Mucosa of descending colon (tissue), 3 donors: ENCODE measurements at regions not wholly inside any gene's neighbourhood (a gene's known extent, or its start where the extent isn't known, plus 50 kb on each side); places are given as distances from the start of the nearest gene placed in this dataset.

ENCODE experiments used
- ATAC-seq: fragments of 200-7000 bp; cut with Tn5 transposase; one replicate; pipeline ENCODE4 v1.9.1; 2020; ENCODE audit warnings: mild to moderate bottlenecking, moderate library complexity
- DNase-seq, 3 donors: peaks; one replicate each; pipeline ENCODE4 v3.0.0-alpha.2; 2020
- H3K36me3 ChIP-seq: fragments of 200-600 bp; one replicate; pipeline ENCODE4 v1.8.0; 2021; ENCODE audit warnings: low read depth, mild to moderate bottlenecking
- H3K4me1 ChIP-seq: fragments of 200-600 bp; one replicate; pipeline ENCODE4 v1.8.0; 2021; ENCODE audit warnings: low read depth, mild to moderate bottlenecking
- H3K4me3 ChIP-seq: fragments of 200-600 bp; one replicate; pipeline ENCODE4 v1.8.0; 2021; ENCODE audit warnings: mild to moderate bottlenecking
- H3K9me3 ChIP-seq: fragments of 200-600 bp; one replicate; pipeline ENCODE4 v1.8.0; 2021; ENCODE audit warnings: mild to moderate bottlenecking
- intact Hi-C, 2 donors: fragments of 100-400 bp; cut with DNase I in 1 of 2; cut with micrococcal nuclease in 1 of 2; formaldehyde crosslinking; loops; one replicate each; pipeline versions ENCODE4 v1.11.0 to v1.11.1; 2022; cut with DNase I, micrococcal nuclease
- TF ChIP-seq, protein P1 (sequence below): fragments of 200-600 bp; IDR thresholded peaks from one replicate; pipeline ENCODE4 v1.8.0; 2022; ENCODE audit warnings: antibody characterized with exemption, mild to moderate bottlenecking
- donor health status: DM: no; HTN: no; CAD: no; lungs with moderate emphysema.
- donor health status: DM: no; HTN: no; CAD: no.
- donor health status: DM: no; HTN: yes; CAD: no.

DNA sequence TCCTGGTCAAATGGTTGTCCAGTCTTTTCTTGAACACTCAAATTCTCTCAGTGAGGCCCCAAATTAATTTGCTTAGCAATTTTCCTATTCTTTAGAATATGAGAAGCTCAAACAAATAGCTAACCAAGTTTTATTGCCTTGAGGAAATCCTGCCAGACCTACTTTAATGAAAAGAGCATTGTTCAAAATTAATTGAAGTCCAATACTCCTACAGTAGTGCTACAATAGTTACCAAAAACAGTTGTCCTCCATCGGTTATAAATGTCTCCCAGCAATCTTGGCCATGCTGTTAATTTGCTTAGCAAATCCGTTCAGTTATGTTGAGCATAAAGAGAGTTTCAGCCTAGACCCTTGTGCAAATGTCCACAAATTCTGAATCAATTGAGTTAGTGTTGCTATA is 112.9 kb downstream of the MAB21L3 start:
- no peak overlapping the region for H3K4me3 ChIP-seq
- no peaks in the 10 kb centered on the region for H3K9me3 ChIP-seq
- ATAC-seq: peak; percentile 29
- intact Hi-C loops: no loop called here
- H3K36me3 ChIP-seq: no peaks in the 10 kb centered on the region
- H3K4me1 ChIP-seq: no peaks in the 10 kb centered on the region
- DNase-seq: no peak
- TF ChIP-seq, protein P1, sequence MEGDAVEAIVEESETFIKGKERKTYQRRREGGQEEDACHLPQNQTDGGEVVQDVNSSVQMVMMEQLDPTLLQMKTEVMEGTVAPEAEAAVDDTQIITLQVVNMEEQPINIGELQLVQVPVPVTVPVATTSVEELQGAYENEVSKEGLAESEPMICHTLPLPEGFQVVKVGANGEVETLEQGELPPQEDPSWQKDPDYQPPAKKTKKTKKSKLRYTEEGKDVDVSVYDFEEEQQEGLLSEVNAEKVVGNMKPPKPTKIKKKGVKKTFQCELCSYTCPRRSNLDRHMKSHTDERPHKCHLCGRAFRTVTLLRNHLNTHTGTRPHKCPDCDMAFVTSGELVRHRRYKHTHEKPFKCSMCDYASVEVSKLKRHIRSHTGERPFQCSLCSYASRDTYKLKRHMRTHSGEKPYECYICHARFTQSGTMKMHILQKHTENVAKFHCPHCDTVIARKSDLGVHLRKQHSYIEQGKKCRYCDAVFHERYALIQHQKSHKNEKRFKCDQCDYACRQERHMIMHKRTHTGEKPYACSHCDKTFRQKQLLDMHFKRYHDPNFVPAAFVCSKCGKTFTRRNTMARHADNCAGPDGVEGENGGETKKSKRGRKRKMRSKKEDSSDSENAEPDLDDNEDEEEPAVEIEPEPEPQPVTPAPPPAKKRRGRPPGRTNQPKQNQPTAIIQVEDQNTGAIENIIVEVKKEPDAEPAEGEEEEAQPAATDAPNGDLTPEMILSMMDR: no peak

DNA sequence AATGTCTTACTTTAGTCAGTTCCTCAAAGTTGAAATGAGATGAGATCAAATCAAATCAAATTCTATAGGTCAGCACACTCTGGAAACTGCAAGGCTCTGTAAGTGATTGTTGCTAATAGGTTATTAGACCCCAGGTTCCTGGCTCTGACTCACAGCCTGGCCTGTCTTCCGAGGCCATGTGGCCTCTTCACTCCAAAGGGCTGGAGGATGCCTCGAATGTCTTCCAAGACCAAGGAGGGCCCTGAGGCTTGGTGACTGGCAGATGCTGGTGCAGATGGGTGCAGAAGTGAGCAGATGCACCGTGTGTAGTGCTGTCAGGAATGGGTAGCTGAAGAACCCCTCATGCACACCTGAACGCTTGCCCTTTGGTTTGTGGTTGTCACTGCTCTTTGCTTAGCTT is 113.4 kb downstream of the MAB21L3 start:
- TF ChIP-seq, protein P1: no peak
- DNase-seq (no peak), ATAC-seq (no peak)
- no peaks in the 10 kb centered on the region for H3K9me3 ChIP-seq
- no peak overlapping the region for H3K4me3 ChIP-seq
- H3K4me1 ChIP-seq: no peaks in the 10 kb centered on the region
- intact Hi-C loops: no loop called here
- H3K36me3 ChIP-seq: no peaks in the 10 kb centered on the region

DNA sequence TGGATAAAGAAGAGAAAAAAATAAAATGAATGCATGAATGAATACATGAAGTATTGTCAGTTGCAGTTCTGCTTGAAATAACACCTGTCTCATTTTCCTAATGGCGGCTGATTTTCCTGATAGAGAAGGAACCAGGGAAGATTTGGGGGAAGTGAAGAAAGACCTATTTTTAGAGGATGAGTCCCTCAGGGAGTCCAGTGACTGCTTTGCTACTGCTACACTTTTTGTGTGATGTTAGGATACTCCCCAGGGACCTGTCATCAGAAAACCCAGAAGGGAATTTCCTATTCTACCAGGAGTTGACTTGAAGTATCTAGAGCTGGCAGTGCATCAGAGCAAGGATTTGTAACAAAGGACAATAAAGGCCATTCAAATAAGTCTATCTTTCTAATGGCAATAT is 114.8 kb downstream of the MAB21L3 start:
- DNase-seq (no peak), ATAC-seq (no peak)
- no peaks in the 10 kb centered on the region for H3K36me3 ChIP-seq
- TF ChIP-seq, protein P1: no peak
- no peak overlapping the region for H3K4me3 ChIP-seq
- H3K9me3 ChIP-seq: no peaks in the 10 kb centered on the region
- intact Hi-C loops: no loop called here
- no peaks in the 10 kb centered on the region for H3K4me1 ChIP-seq

DNA sequence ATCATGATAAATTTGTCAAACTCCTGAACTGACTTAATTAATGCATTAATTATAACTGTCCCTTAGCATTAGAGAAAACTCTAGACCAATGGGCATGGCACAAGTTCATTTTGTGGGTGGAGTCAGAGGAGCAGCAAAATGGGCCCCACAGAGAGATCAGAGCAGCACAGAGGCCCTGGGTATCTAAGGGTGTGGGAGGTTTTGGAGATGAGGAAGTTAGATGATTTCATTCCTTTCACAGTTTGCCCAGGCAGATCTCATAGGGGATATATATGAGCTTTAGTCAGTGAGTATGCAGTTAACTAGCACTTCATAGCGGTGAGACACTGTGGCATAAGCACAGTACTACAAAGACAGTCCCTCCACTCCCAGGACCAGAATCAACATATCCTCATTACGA is 117.3 kb downstream of the MAB21L3 start:
- no peaks in the 10 kb centered on the region for H3K36me3 ChIP-seq
- ATAC-seq: no peak
- intact Hi-C loops: no loop called here

DNA sequence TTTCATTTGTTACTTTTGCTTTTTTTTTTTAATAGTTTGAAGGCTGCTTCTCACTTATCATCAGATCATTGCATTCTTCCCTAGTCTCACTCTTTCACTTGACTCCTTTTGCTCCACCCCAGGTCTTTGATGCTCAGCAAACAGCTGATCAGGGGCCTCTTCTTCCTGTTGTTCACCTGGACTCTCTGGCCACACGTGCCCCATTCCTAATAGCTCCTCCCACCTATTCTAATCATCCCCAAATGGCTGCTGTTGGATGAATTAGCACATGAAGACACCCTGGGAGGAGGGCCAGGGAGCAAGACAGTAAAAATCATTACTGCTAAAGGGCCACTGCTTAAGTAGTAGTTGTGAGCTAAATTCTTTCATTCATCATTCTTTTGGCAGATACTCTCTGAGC is 119.5 kb downstream of the MAB21L3 start:
- no peak for ATAC-seq
- Histone ChIP-seq H3K4me3 (no peak overlapping the region), H3K36me3 (no peaks in the 10 kb centered on the region), H3K4me1 (no peaks in the 10 kb centered on the region), H3K9me3 (no peaks in the 10 kb centered on the region)
- no peak for DNase-seq
- intact Hi-C loops: no loop called here
- TF ChIP-seq, protein P1: no peak

More for the DNA sequence above, 117.3 kb downstream of the MAB21L3 start:
- TF ChIP-seq, protein P1: no peak
- no peak for DNase-seq
- H3K9me3 ChIP-seq: no peaks in the 10 kb centered on the region
- no peaks in the 10 kb centered on the region for H3K4me1 ChIP-seq
- no peak overlapping the region for H3K4me3 ChIP-seq

DNA sequence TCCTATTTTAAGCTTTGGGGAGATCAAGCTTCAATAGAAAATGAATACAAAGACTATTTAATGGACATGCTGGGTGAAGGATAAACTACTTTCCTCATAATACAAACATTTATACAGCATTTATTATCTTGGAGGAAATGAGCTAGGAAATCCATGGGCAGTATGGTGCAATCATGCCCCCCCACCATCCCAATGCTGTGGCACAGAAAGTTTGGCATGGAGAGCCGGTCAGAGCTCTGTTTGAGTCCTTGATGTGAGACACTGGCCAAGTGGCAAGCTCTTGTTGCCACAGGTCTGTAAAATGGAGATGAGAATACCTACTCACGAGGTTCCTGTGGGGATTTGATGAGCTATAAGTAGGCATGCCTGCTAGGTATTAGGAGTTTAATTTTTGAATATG is 120.6 kb downstream of the MAB21L3 start:
- no peak for ATAC-seq
- intact Hi-C loops: no loop called here
- DNase-seq: no peak
- no peak overlapping the region for H3K4me3 ChIP-seq
- TF ChIP-seq, protein P1: no peak
- no peaks in the 10 kb centered on the region for H3K4me1 ChIP-seq
- no peaks in the 10 kb centered on the region for H3K36me3 ChIP-seq
- H3K9me3 ChIP-seq: no peaks in the 10 kb centered on the region
